ENCODE measurements at regions not wholly inside any gene's neighbourhood (a gene's known extent, or its start where the extent isn't known, plus 50 kb on each side); places are given as distances from the start of the nearest gene placed in this dataset.

DNA sequence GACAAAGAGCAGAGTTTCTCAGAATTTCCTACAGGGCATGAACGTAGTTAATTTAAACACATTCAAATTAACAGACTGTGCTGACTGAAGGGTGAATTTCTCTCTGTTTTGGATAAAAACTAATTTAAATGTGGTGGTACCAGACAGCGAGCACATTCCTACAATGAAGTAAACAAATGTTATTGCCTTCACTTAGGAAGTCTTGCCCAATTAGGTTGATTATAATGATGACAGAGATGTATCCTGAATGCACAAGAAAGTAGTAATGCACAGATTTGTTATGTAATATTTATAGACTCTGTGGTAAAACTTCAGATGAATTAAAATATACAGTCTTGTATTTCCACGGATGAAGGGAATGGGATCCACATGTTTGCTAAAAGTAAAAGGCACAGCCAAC lies 507.2 kb downstream of the EPHA4 start:
- Histone ChIP-seq H3K4me2 (ENCODE audit: low read length) (no peak overlapping the region), H4K20me1 (ENCODE audit: control insufficient read depth, insufficient read depth, low read depth, low read length) (no peaks in the 10 kb centered on the region), H3F3A (ENCODE audit: control insufficient read depth, insufficient read depth) (no peaks in the 10 kb centered on the region), H3K27me3 (ENCODE audit: control insufficient read depth, low read length) (no peaks in the 10 kb centered on the region), H3K4me1 (ENCODE audit: control insufficient read depth, low read length) (peaks cover 40% of the 10 kb centered on the region), H3K9me2 (replicated peaks; ENCODE audit: control insufficient read depth, low read length) (no peaks in the 10 kb centered on the region), H3K79me2 (ENCODE audit: control insufficient read depth, low read length) (no peaks in the 10 kb centered on the region), H3K9me3 (ENCODE audit: control insufficient read depth, insufficient read depth, low read length) (no peaks in the 10 kb centered on the region), H3K27ac (ENCODE audit: low read depth, low read length) (no peak overlapping the region), H3K36me3 (ENCODE audit: control insufficient read depth, low read length) (no peaks in the 10 kb centered on the region; the same call in 1 of the 2 replicates), H3K4me3 (ENCODE audit: low read length) (no peak overlapping the region)
- TF ChIP-seq, protein P1, sequence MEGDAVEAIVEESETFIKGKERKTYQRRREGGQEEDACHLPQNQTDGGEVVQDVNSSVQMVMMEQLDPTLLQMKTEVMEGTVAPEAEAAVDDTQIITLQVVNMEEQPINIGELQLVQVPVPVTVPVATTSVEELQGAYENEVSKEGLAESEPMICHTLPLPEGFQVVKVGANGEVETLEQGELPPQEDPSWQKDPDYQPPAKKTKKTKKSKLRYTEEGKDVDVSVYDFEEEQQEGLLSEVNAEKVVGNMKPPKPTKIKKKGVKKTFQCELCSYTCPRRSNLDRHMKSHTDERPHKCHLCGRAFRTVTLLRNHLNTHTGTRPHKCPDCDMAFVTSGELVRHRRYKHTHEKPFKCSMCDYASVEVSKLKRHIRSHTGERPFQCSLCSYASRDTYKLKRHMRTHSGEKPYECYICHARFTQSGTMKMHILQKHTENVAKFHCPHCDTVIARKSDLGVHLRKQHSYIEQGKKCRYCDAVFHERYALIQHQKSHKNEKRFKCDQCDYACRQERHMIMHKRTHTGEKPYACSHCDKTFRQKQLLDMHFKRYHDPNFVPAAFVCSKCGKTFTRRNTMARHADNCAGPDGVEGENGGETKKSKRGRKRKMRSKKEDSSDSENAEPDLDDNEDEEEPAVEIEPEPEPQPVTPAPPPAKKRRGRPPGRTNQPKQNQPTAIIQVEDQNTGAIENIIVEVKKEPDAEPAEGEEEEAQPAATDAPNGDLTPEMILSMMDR (IDR thresholded peaks at IDR 0.05; ENCODE audit: low read depth, low read length, poor library complexity, severe bottlenecking): no peak
- TF ChIP-seq EZH2phosphoT487 (IDR thresholded peaks at IDR 0.05; ENCODE audit: borderline replicate concordance, low read length): no peak

DNA sequence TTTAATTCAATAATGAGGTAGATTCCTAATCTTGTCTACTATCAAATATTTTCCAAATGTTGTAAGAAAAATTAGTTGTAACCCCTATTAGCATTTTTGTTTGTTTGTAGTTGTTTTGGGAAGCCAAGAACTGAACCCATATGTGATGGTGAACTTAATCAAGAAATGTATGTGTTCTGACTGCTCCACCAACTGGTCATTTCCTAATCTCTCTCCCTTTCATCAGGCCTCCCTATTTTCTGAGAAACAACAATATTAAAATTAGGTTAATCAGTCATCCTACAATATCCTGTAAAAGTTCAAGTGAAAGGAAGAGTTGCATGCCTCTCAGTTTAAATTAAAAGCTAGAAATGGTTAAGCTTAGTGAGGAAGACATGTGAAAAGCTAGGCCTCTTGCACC lies 504.0 kb downstream of the EPHA4 start:
- peaks cover 13% of the 10 kb centered on the region for H3K4me1 ChIP-seq (ENCODE audit: control insufficient read depth, low read length)

GRCh38 chr2:221070106-221070505 lies 502.0 kb downstream of the EPHA4 start:
- Histone ChIP-seq H3K9me3 (ENCODE audit: control insufficient read depth, insufficient read depth, low read length) (peaks cover 21% of the 10 kb centered on the region; the same call in 1 of the 2 replicates), H3F3A (ENCODE audit: control insufficient read depth, insufficient read depth) (no peaks in the 10 kb centered on the region), H4K20me1 (ENCODE audit: control insufficient read depth, insufficient read depth, low read depth, low read length) (no peaks in the 10 kb centered on the region), H3K9me2 (replicated peaks; ENCODE audit: control insufficient read depth, low read length) (no peaks in the 10 kb centered on the region), H3K4me1 (ENCODE audit: control insufficient read depth, low read length) (peaks cover 6% of the 10 kb centered on the region), H3K36me3 (ENCODE audit: control insufficient read depth, low read length) (no peaks in the 10 kb centered on the region), H3K27ac (ENCODE audit: low read depth, low read length) (no peak overlapping the region), H3K4me2 (ENCODE audit: low read length) (no peak overlapping the region), H3K4me3 (ENCODE audit: low read length) (no peak overlapping the region), H3K79me2 (ENCODE audit: control insufficient read depth, low read length) (no peaks in the 10 kb centered on the region), H3K27me3 (ENCODE audit: control insufficient read depth, low read length) (no peaks in the 10 kb centered on the region)
- TF ChIP-seq EZH2phosphoT487 (IDR thresholded peaks at IDR 0.05; ENCODE audit: borderline replicate concordance, low read length): no peak
- TF ChIP-seq, protein P1 (IDR thresholded peaks at IDR 0.05; ENCODE audit: low read depth, low read length, poor library complexity, severe bottlenecking): no peak

More for the DNA sequence above, 504.0 kb downstream of the EPHA4 start:
- Histone ChIP-seq H3K9me3 (ENCODE audit: control insufficient read depth, insufficient read depth, low read length) (peaks cover 21% of the 10 kb centered on the region; the same call in 1 of the 2 replicates), H3K4me2 (ENCODE audit: low read length) (no peak overlapping the region), H3K4me3 (ENCODE audit: low read length) (no peak overlapping the region), H3K27ac (ENCODE audit: low read depth, low read length) (no peak overlapping the region), H4K20me1 (ENCODE audit: control insufficient read depth, insufficient read depth, low read depth, low read length) (no peaks in the 10 kb centered on the region), H3K9me2 (replicated peaks; ENCODE audit: control insufficient read depth, low read length) (no peaks in the 10 kb centered on the region), H3K36me3 (ENCODE audit: control insufficient read depth, low read length) (no peaks in the 10 kb centered on the region), H3F3A (ENCODE audit: control insufficient read depth, insufficient read depth) (no peaks in the 10 kb centered on the region), H3K79me2 (ENCODE audit: control insufficient read depth, low read length) (no peaks in the 10 kb centered on the region), H3K27me3 (ENCODE audit: control insufficient read depth, low read length) (no peaks in the 10 kb centered on the region)
- TF ChIP-seq, protein P1 (IDR thresholded peaks at IDR 0.05; ENCODE audit: low read depth, low read length, poor library complexity, severe bottlenecking): no peak
- TF ChIP-seq EZH2phosphoT487 (IDR thresholded peaks at IDR 0.05; ENCODE audit: borderline replicate concordance, low read length): no peak
